B cell (primary cell): ENCODE measurements at regions not wholly inside any gene's neighbourhood (a gene's known extent, or its start where the extent isn't known, plus 50 kb on each side); places are given as distances from the start of the nearest gene placed in this dataset.

Experiments
- ATAC-seq: fragments of 200-7000 bp; cut with Tn5 transposase; one replicate; pipeline ENCODE4 v1.10.0; 2021; ENCODE audit warnings: low read depth, mild to moderate bottlenecking, moderate number of reproducible peaks, moderate library complexity
- CTCF ChIA-PET: fragments of 350-600 bp; sonication (Branson Sonifier 250); formaldehyde crosslinking; loops from one replicate; lab custom pipeline; 2021; ENCODE audit warnings: antibody characterized with exemption, inconsistent platforms; lab: Charles Lee
- POLR2A ChIA-PET: fragments of 350-600 bp; sonication (Branson Sonifier 250); formaldehyde crosslinking; loops from one replicate; lab custom pipeline; 2021; ENCODE audit warnings: antibody characterized with exemption; lab: Charles Lee
- DNase-seq: peaks from one replicate; pipeline ENCODE4 v3.0.0; 2013
- H2AFZ ChIP-seq: 2 replicates; pipeline ENCODE4 v1.6.1; 2012; ENCODE audit warnings: mild to moderate bottlenecking, low read depth, low read length; ENCODE audit not compliant: insufficient read depth, poor library complexity, severe bottlenecking
- H3K27ac ChIP-seq, 2 donors: 1 replicate in 1 of 2; 2 replicates in 1 of 2; pipeline ENCODE4 v1.5.1; 2012 to 2013; ENCODE audit warnings: low read length in 2 of 2, mild to moderate bottlenecking in 2 of 2, moderate library complexity in 1 of 2
- H3K27me3 ChIP-seq, 4 experiments: fragments of 200-600 bp in 1 of 4; sonication (generic) in 1 of 4; replicated peaks in 1 of 4; 1 replicate in 2 of 4; 2 replicates in 2 of 4; pipeline versions ENCODE4 v1.6.1 to v1.7.0; 2013 to 2016; ENCODE audit warnings: low read length in 3 of 4, mild to moderate bottlenecking in 2 of 4, mixed read lengths in 1 of 4, moderate library complexity in 1 of 4; ENCODE audit not compliant: insufficient read depth in 4 of 4, control insufficient read depth in 3 of 4; ENCODE audit errors: control extremely low read depth in 1 of 4
- H3K36me3 ChIP-seq, 2 experiments: replicated peaks in 1 of 2; 1 replicate in 1 of 2; 2 replicates in 1 of 2; pipeline versions ENCODE4 v1.6.1 to v1.7.1; 2013; ENCODE audit warnings: low read length in 1 of 2; ENCODE audit not compliant: insufficient read depth in 2 of 2, control insufficient read depth in 1 of 2; ENCODE audit errors: control extremely low read depth in 1 of 2, extremely low read depth in 1 of 2
- H3K4me1 ChIP-seq, 2 donors: fragments of 200-600 bp in 1 of 2; sonication (generic) in 1 of 2; 1 replicate in 1 of 2; 2 replicates in 1 of 2; pipeline versions ENCODE4 v1.5.1 to v1.6.1; 2013 to 2017; ENCODE audit warnings: low read length in 2 of 2; ENCODE audit not compliant: control insufficient read depth in 2 of 2, insufficient read depth in 2 of 2
- H3K4me2 ChIP-seq: replicated peaks from 2 replicates; pipeline ENCODE3; 2012; ENCODE audit warnings: mild to moderate bottlenecking, low read depth, low read length; ENCODE audit not compliant: poor library complexity, severe bottlenecking
- H3K4me3 ChIP-seq, 5 experiments: fragments of 200-600 bp in 1 of 5; sonication (generic) in 1 of 5; 1 replicate in 3 of 5; 2 replicates in 2 of 5; pipeline versions ENCODE4 v1.5.1 to v1.7.0; 2011 to 2016; ENCODE audit warnings: low read length in 4 of 5, mild to moderate bottlenecking in 4 of 5, low read depth in 2 of 5, control low read depth in 1 of 5, moderate library complexity in 1 of 5; ENCODE audit not compliant: insufficient read depth in 1 of 5; ENCODE audit errors: control extremely low read depth in 1 of 5, extremely low read depth in 1 of 5
- H3K79me2 ChIP-seq: fragments of 200-600 bp; sonication (generic); one replicate; pipeline ENCODE4 v1.6.0; 2016; ENCODE audit warnings: low read length; ENCODE audit not compliant: control insufficient read depth, insufficient read depth
- H3K9ac ChIP-seq: fragments of 200-600 bp; sonication (generic); 2 replicates; pipeline ENCODE4 v1.6.1; 2017; ENCODE audit warnings: mild to moderate bottlenecking, low read length, moderate library complexity
- H3K9me3 ChIP-seq, 3 donors: one replicate each; pipeline versions ENCODE4 v1.6.1 to v1.7.1; 2013; ENCODE audit warnings: low read length in 2 of 3; ENCODE audit not compliant: control insufficient read depth in 2 of 3, insufficient read depth in 1 of 3; ENCODE audit errors: control extremely low read depth in 1 of 3
- H4K20me1 ChIP-seq: 2 replicates; pipeline ENCODE4 v1.6.0; 2012; ENCODE audit warnings: mild to moderate bottlenecking, low read length; ENCODE audit not compliant: insufficient read depth, control insufficient read depth, poor library complexity, severe bottlenecking
- H3K27ac Mint-ChIP-seq: one replicate; pipeline ENCODE4 v1.8.0; 2021; ENCODE audit warnings: mixed read lengths
- H3K27me3 Mint-ChIP-seq: one replicate; pipeline ENCODE4 v1.8.0; 2021; ENCODE audit warnings: mixed read lengths
- H3K4me1 Mint-ChIP-seq: one replicate; pipeline ENCODE4 v1.8.0; 2021; ENCODE audit warnings: mixed read lengths
- H3K4me3 Mint-ChIP-seq: one replicate; pipeline ENCODE4 v1.8.0; 2021; ENCODE audit warnings: mixed read lengths
- H3K9me3 Mint-ChIP-seq: one replicate; pipeline ENCODE4 v1.8.0; 2022; ENCODE audit warnings: mixed read lengths; ENCODE audit not compliant: insufficient read depth
- EZH2 ChIP-seq: IDR thresholded peaks from 2 replicates; pipeline ENCODE4 v1.6.1; 2012; ENCODE audit warnings: borderline replicate concordance, low read depth, mild to moderate bottlenecking, moderate library complexity, low read length; ENCODE audit not compliant: insufficient read depth, poor library complexity, severe bottlenecking
- WGBS: methylation state at CpG from one replicate; pipeline ENCODE4 v1.1.5; 2013; ENCODE audit warnings: missing lambda C conversion rate; ENCODE audit not compliant: insufficient coverage; 5-methylcytosine and 5-hydroxymethylcytosine counted together
- intact Hi-C: fragments of 100-400 bp; cut with micrococcal nuclease; formaldehyde crosslinking; loops from one replicate; pipeline ENCODE4 v1.10.0; 2022
- TF ChIP-seq, protein P1 (sequence below): fragments of 200-600 bp; IDR thresholded peaks from one replicate; pipeline ENCODE4 v1.8.0; 2022; ENCODE audit warnings: antibody characterized with exemption, mild to moderate bottlenecking

DNA sequence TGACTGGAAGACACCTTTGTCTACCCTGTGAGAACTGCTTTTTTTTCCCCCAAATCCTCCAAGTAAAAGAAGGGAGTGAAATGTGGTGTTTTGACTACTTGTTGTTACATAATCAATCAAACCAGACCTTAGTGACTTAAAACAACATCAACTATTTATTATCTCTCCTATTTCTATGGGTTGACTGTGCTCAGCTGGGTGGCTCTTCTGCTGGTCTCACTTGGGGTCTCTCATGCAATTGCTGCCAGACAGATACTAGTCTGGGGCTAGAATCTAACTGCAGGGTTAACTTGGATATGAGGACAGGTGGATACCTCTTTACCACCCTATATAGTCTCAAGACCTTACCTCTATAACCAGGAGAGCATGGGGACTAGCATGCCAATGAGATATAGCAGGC is 141.3 kb downstream of the SALL1 start:
- Histone ChIP-seq H3K4me2 (no peak overlapping the region), H2AFZ (no peak overlapping the region), H3K9ac (no peak overlapping the region), H4K20me1 (no peaks in the 10 kb centered on the region), H3K4me1 (no peaks in the 10 kb centered on the region), H3K79me2 (no peaks in the 10 kb centered on the region), H3K4me3 (no peak overlapping the region), H3K9me3 (peaks cover 0 to 11% (median 7%) of the 10 kb centered on the region in 3 donors), H3K27ac (no peak overlapping the region), H3K36me3 (no peaks in the 10 kb centered on the region), H3K27me3 (no peaks in the 10 kb centered on the region)
- peaks cover 4% of the 10 kb centered on the region for H3K9me3 Mint-ChIP-seq
- ATAC-seq: no peak
- DNase-seq: no peak
- ChIA-PET CTCF (no interaction called here), POLR2A (no interaction called here)
- H3K4me3 Mint-ChIP-seq: no peak overlapping the region
- no peak for TF ChIP-seq EZH2
- TF ChIP-seq, protein P1, sequence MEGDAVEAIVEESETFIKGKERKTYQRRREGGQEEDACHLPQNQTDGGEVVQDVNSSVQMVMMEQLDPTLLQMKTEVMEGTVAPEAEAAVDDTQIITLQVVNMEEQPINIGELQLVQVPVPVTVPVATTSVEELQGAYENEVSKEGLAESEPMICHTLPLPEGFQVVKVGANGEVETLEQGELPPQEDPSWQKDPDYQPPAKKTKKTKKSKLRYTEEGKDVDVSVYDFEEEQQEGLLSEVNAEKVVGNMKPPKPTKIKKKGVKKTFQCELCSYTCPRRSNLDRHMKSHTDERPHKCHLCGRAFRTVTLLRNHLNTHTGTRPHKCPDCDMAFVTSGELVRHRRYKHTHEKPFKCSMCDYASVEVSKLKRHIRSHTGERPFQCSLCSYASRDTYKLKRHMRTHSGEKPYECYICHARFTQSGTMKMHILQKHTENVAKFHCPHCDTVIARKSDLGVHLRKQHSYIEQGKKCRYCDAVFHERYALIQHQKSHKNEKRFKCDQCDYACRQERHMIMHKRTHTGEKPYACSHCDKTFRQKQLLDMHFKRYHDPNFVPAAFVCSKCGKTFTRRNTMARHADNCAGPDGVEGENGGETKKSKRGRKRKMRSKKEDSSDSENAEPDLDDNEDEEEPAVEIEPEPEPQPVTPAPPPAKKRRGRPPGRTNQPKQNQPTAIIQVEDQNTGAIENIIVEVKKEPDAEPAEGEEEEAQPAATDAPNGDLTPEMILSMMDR: no peak
- no peaks in the 10 kb centered on the region for H3K4me1 Mint-ChIP-seq
- no peak overlapping the region for H3K27ac Mint-ChIP-seq
- no peaks in the 10 kb centered on the region for H3K27me3 Mint-ChIP-seq
- intact Hi-C loops: no loop called here

DNA sequence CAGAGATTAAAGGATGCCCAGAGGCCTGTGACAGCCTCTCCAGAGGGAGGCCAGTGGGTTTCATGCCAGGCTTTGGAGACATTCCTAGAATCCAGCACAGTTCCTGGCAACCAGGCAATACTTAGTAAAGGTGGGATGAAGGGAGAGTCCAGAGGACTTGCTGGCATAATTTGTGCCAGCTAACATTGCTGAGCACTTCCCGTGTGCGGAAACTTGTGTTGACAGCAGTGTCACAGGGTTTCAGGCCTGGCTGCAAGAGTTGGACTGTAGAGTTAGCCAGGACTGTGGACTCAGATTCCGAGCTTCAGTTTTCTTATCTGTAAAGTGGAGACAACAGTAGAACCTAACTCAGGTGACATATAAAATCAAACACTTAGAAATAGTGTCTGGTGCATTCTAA is 141.7 kb downstream of the SALL1 start:
- ChIA-PET POLR2A (no interaction called here), CTCF (no interaction called here)
- Histone ChIP-seq H3K36me3 (no peaks in the 10 kb centered on the region), H3K79me2 (no peaks in the 10 kb centered on the region), H3K27me3 (no peaks in the 10 kb centered on the region), H3K9me3 (peaks cover 0 to 11% (median 7%) of the 10 kb centered on the region in 3 donors), H3K4me2 (no peak overlapping the region), H4K20me1 (no peaks in the 10 kb centered on the region), H3K9ac (no peak overlapping the region), H3K27ac (no peak overlapping the region), H2AFZ (no peak overlapping the region), H3K4me1 (no peaks in the 10 kb centered on the region), H3K4me3 (no peak overlapping the region)
- Mint-ChIP-seq H3K9me3 (peaks cover 4% of the 10 kb centered on the region), H3K27me3 (no peaks in the 10 kb centered on the region), H3K4me1 (no peaks in the 10 kb centered on the region), H3K4me3 (no peak overlapping the region), H3K27ac (no peak overlapping the region)
- intact Hi-C loops: no loop called here
- TF ChIP-seq, protein P1: no peak
- TF ChIP-seq EZH2: no peak
- ATAC-seq: no peak
- 100% methylated on average over 2 of the region's 3 CpGs for WGBS
- no peak for DNase-seq
